OCI-LY3 (cell line): ENCODE measurements at regions not wholly inside any gene's neighbourhood (a gene's known extent, or its start where the extent isn't known, plus 50 kb on each side); places are given as distances from the start of the nearest gene placed in this dataset.

Source experiments
- H2AFZ ChIP-seq: fragments of 200-600, 300-600 bp; shearing (Covaris generic); 2 replicates; pipeline ENCODE4 v1.6.0; 2014; ENCODE audit warnings: antibody characterized with exemption, low read depth, low read length
- H3K27ac ChIP-seq: fragments of 200-600, 300-600 bp; sonication (generic); 2 replicates; pipeline ENCODE4 v1.5.1; 2014; ENCODE audit warnings: mild to moderate bottlenecking, low read length, moderate library complexity, mixed read lengths
- H3K27me3 ChIP-seq: fragments of 200-600, 300-600 bp; sonication (generic); 2 replicates; pipeline ENCODE4 v1.6.1; 2014; ENCODE audit warnings: low read depth, low read length, mixed read lengths
- H3K36me3 ChIP-seq: fragments of 200-600, 300-600 bp; sonication (generic); replicated peaks from 2 replicates; pipeline ENCODE3; 2014; ENCODE audit warnings: low read depth, low read length, mixed read lengths
- H3K4me1 ChIP-seq: fragments of 300-600, 200-600 bp; sonication (generic); 2 replicates; pipeline ENCODE4 v1.6.1; 2014; ENCODE audit warnings: low read length, mixed read lengths
- H3K4me2 ChIP-seq: fragments of 200-600, 300-600 bp; sonication (generic); 2 replicates; pipeline ENCODE4 v1.6.1; 2014; ENCODE audit warnings: low read length, mixed read lengths
- H3K4me3 ChIP-seq: fragments of 300-600, 200-600 bp; sonication (generic); 2 replicates; pipeline ENCODE4 v1.5.1; 2014; ENCODE audit warnings: antibody characterized with exemption, mild to moderate bottlenecking, low read length, moderate library complexity
- H3K79me2 ChIP-seq: fragments of 300-600, 200-600 bp; shearing (Covaris generic); 2 replicates; pipeline ENCODE4 v1.6.1; 2014; ENCODE audit warnings: mild to moderate bottlenecking, low read length, mixed read lengths
- H3K9ac ChIP-seq: fragments of 300-600, 200-600 bp; shearing (Covaris generic); 2 replicates; pipeline ENCODE4 v1.6.0; 2014; ENCODE audit warnings: mild to moderate bottlenecking, low read length, moderate library complexity
- H3K9me3 ChIP-seq: fragments of 200-600, 300-600 bp; shearing (Covaris generic); 2 replicates; pipeline ENCODE4 v1.6.1; 2014; ENCODE audit warnings: low read length, mixed read lengths; ENCODE audit not compliant: insufficient read depth
- H4K20me1 ChIP-seq: fragments of 200-600, 300-600 bp; sonication (generic); 2 replicates; pipeline ENCODE4 v1.6.1; 2016; ENCODE audit warnings: low read length, mixed read lengths; ENCODE audit not compliant: insufficient read depth
- CTCF ChIP-seq: fragments of 200-600, 300-600 bp; sonication (generic); IDR thresholded peaks from 2 replicates; pipeline ENCODE4 v1.5.1; 2014; ENCODE audit warnings: antibody characterized with exemption, low read length, low read depth
- EZH2phosphoT487 ChIP-seq: fragments of 200-600 bp; shearing (Covaris generic); IDR thresholded peaks from 2 replicates; pipeline ENCODE4 v1.6.1; 2018; ENCODE audit warnings: antibody characterized with exemption, mixed run types, low read depth

GRCh38 chr3:152737021-152737908 is 97.7 kb upstream of the P2RY1 start:
- Histone ChIP-seq H2AFZ (no peak overlapping the region), H3K9me3 (no peaks in the 10 kb centered on the region), H3K9ac (no peak overlapping the region), H3K27me3 (no peaks in the 10 kb centered on the region; the same call in 1 of the 2 replicates), H3K4me3 (no peak overlapping the region), H3K36me3 (no peaks in the 10 kb centered on the region), H3K4me2 (peak overlapping the region; percentile 22; the same call in 1 of the 2 replicates), H3K79me2 (no peaks in the 10 kb centered on the region), H4K20me1 (no peaks in the 10 kb centered on the region), H3K4me1 (peaks cover 15% of the 10 kb centered on the region), H3K27ac (no peak overlapping the region)
- TF ChIP-seq EZH2phosphoT487 (no peak), CTCF (no peak)

- no peak overlapping the region for H3K4me2 ChIP-seq
- no peak overlapping the region for H3K9ac ChIP-seq
- H3K4me3 ChIP-seq: no peak overlapping the region
- no peaks in the 10 kb centered on the region for H3K79me2 ChIP-seq
- no peak overlapping the region for H2AFZ ChIP-seq
- no peaks in the 10 kb centered on the region for H4K20me1 ChIP-seq
- TF ChIP-seq EZH2phosphoT487 (no peak), CTCF (no peak)
- no peak overlapping the region for H3K27ac ChIP-seq
- H3K27me3 ChIP-seq: no peaks in the 10 kb centered on the region; the same call in 1 of the 2 replicates
- H3K9me3 ChIP-seq: no peaks in the 10 kb centered on the region
- peaks cover 22% of the 10 kb centered on the region for H3K4me1 ChIP-seq
- no peaks in the 10 kb centered on the region for H3K36me3 ChIP-seq
These were observed 96.3 kb upstream of the P2RY1 start for GRCh38 chr3:152738656-152739055.

DNA sequence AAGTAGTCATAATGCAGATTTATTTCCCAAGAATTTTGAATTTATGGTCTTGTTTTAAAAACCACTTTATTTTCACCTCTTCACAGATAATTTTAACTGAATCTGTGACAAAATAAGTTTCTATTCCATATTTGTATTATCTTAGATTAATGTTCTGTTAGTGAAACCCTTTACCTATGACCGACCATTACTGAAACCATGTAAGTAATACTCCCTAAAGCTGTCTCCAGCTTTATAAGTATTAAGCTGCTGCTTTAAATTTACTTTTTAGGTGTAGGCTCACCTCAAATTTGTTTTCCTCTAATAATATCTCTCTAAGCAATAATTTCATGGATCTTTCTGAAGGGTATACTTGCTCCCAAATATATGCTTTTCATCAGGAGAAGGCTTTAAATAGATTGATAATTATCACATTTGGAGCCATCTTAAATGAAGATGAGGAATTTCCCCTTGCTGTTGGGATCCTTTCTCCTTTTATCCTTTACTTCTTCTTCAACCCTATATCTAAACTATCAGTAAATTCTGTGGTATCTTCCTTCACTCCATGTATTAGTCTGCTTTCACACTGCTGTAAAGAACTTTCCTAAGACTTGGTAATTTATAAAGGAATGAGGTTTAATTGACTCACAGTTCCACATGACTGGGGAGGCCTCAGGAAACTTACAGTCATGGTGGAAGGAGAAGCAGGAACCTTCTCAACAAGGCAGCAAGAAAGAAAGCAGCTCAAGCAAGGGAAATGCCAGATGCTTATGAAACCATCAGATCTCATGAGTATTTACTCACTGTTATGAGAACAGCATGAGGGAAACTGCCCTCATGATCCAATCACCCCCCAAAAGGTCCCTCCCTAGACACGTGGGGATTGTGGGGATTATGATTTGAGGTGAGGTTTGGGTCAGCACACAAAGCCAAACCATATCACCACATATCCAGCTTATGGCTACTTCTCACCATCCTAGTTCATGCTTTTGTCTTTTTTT is 92.3 kb upstream of the P2RY1 start:
- peaks cover 11% of the 10 kb centered on the region for H3K4me1 ChIP-seq
- no peaks in the 10 kb centered on the region for H3K9me3 ChIP-seq
- no peaks in the 10 kb centered on the region for H3K79me2 ChIP-seq
- H3K4me2 ChIP-seq: no peak overlapping the region
- no peak overlapping the region for H3K27ac ChIP-seq
- no peaks in the 10 kb centered on the region; the same call in 1 of the 2 replicates for H3K27me3 ChIP-seq
- H2AFZ ChIP-seq: no peak overlapping the region
- H3K4me3 ChIP-seq: no peak overlapping the region
- H4K20me1 ChIP-seq: no peaks in the 10 kb centered on the region
- TF ChIP-seq CTCF (no peak), EZH2phosphoT487 (no peak)
- H3K36me3 ChIP-seq: no peaks in the 10 kb centered on the region
- H3K9ac ChIP-seq: no peak overlapping the region
